H1 (cell line): ENCODE measurements at regions not wholly inside any gene's neighbourhood (a gene's known extent, or its start where the extent isn't known, plus 50 kb on each side); places are given as distances from the start of the nearest gene placed in this dataset.
"Not testable (repeated sequence)": the region's sequence is repeated elsewhere in the genome, so short reads cannot be mapped to it uniquely, and the experiment has no call there.

Source experiments
- CTCF ChIA-PET: fragments of 300-600 bp; sonication (Branson Sonifier 250); formaldehyde crosslinking; loops from one replicate; lab custom pipeline; 2021; ENCODE audit not compliant: partially characterized antibody; lab: Charles Lee
- POLR2A ChIA-PET: fragments of 300-600 bp; sonication (Branson Sonifier 250); formaldehyde crosslinking; loops from one replicate; lab custom pipeline; 2021; ENCODE audit warnings: inconsistent platforms; ENCODE audit not compliant: partially characterized antibody; lab: Charles Lee
- DNase-seq, 2 experiments: peaks; one replicate each; pipeline versions ENCODE4 v3.0.0 to v3.0.0-alpha.2; 2010 to 2022; ENCODE audit warnings: low spot score in 2 of 2, low read depth in 1 of 2, mixed read lengths in 1 of 2
- FAIRE-seq: peaks from 2 replicates; lab custom pipeline; 2011; peaks lifted over from hg19 to GRCh38; lab: Jason Lieb, UNC
- H2AFZ ChIP-seq: 2 replicates; pipeline ENCODE4 v1.8.1; 2012; ENCODE audit warnings: low read length, inconsistent platforms
- H2AK5ac ChIP-seq: 2 replicates; pipeline ENCODE4 v1.6.1; 2013; ENCODE audit warnings: low read depth, low read length
- H2BK120ac ChIP-seq: replicated peaks from 2 replicates; pipeline ENCODE3; 2013; ENCODE audit warnings: low read depth, low read length, inconsistent platforms
- H2BK12ac ChIP-seq: 2 replicates; pipeline ENCODE4 v1.6.1; 2013; ENCODE audit warnings: low read depth, low read length
- H2BK15ac ChIP-seq: 2 replicates; pipeline ENCODE4 v1.6.1; 2013; ENCODE audit warnings: low read length
- H2BK20ac ChIP-seq: 2 replicates; pipeline ENCODE4 v1.6.1; 2013; ENCODE audit warnings: low read length
- H2BK5ac ChIP-seq: 2 replicates; pipeline ENCODE4 v1.6.1; 2013; ENCODE audit warnings: low read depth, low read length
- H3K14ac ChIP-seq: 2 replicates; pipeline ENCODE4 v1.6.1; 2013; ENCODE audit warnings: inconsistent platforms; ENCODE audit not compliant: insufficient read length
- H3K18ac ChIP-seq: 2 replicates; pipeline ENCODE4 v1.6.1; 2013; ENCODE audit warnings: low read length; ENCODE audit errors: extremely low read depth
- H3K23ac ChIP-seq: 2 replicates; pipeline ENCODE4 v1.6.1; 2013; ENCODE audit warnings: inconsistent platforms; ENCODE audit not compliant: insufficient read length
- H3K23me2 ChIP-seq: 2 replicates; pipeline ENCODE4 v1.6.1; 2013; ENCODE audit warnings: low read depth, low read length
- H3K27ac ChIP-seq: 2 replicates; pipeline ENCODE4 v1.6.1; 2011; ENCODE audit warnings: low read depth, low read length, inconsistent platforms
- H3K27me3 ChIP-seq, 4 experiments: replicated peaks in 1 of 4; 1 replicate in 1 of 4; 2 replicates in 3 of 4; pipeline versions ENCODE4 v1.6.1 to v1.8.1; 2011 to 2013; ENCODE audit warnings: low read length in 3 of 4, mild to moderate bottlenecking in 3 of 4, inconsistent platforms in 2 of 4, mixed read lengths in 2 of 4, moderate library complexity in 1 of 4; ENCODE audit not compliant: control insufficient read depth in 3 of 4, insufficient read depth in 3 of 4; ENCODE audit errors: extremely low read depth in 1 of 4
- H3K36me3 ChIP-seq, 4 experiments: 2 replicates each; pipeline versions ENCODE4 v1.6.1 to v1.8.1; 2011 to 2013; ENCODE audit warnings: mild to moderate bottlenecking in 4 of 4, low read length in 3 of 4, moderate library complexity in 2 of 4, control low read depth in 1 of 4, inconsistent platforms in 1 of 4; ENCODE audit not compliant: insufficient read depth in 4 of 4, control insufficient read depth in 2 of 4
- H3K4ac ChIP-seq: replicated peaks from 2 replicates; pipeline ENCODE3; 2013; ENCODE audit warnings: low read length, low read depth, mixed read lengths, inconsistent platforms; ENCODE audit not compliant: insufficient read length
- H3K4me1 ChIP-seq, 4 experiments: replicated peaks in 1 of 4; 1 replicate in 1 of 4; 2 replicates in 3 of 4; pipeline versions ENCODE4 v1.6.1 to v1.8.1; 2011 to 2013; ENCODE audit warnings: low read length in 3 of 4, inconsistent platforms in 2 of 4, mixed read lengths in 1 of 4; ENCODE audit not compliant: insufficient read depth in 4 of 4, control insufficient read depth in 3 of 4
- H3K4me2 ChIP-seq, 2 experiments: 2 replicates each; pipeline versions ENCODE4 v1.6.1 to v1.8.1; 2011 to 2013; ENCODE audit warnings: low read depth in 2 of 2, low read length in 2 of 2, control low read depth in 1 of 2, inconsistent platforms in 1 of 2, mild to moderate bottlenecking in 1 of 2; ENCODE audit not compliant: insufficient read depth in 1 of 2
- H3K4me3 ChIP-seq, 4 experiments: fragments of 200-600, 300-600 bp in 1 of 4; sonication (generic), shearing (Covaris generic), sonication (Bioruptor Twin) in 1 of 4; 2 replicates each; pipeline versions ENCODE4 v1.5.1 to v1.8.1; 2011 to 2016; ENCODE audit warnings: low read length in 4 of 4, low read depth in 3 of 4, control low read depth in 2 of 4, inconsistent platforms in 2 of 4, mild to moderate bottlenecking in 2 of 4, mixed read lengths in 1 of 4, moderate library complexity in 1 of 4; ENCODE audit not compliant: insufficient read depth in 2 of 4; ENCODE audit errors: extremely low read depth in 1 of 4
- H3K56ac ChIP-seq: replicated peaks from 2 replicates; pipeline ENCODE3; 2013; ENCODE audit warnings: low read depth, mild to moderate bottlenecking, mixed read lengths, low read length, inconsistent platforms; ENCODE audit not compliant: insufficient read length
- H3K79me1 ChIP-seq: 2 replicates; pipeline ENCODE4 v1.6.1; 2013; ENCODE audit warnings: low read depth, low read length, control low read depth
- H3K79me2 ChIP-seq, 2 experiments: 2 replicates each; pipeline versions ENCODE4 v1.6.1 to v1.8.1; 2012 to 2013; ENCODE audit warnings: low read length in 2 of 2, mild to moderate bottlenecking in 2 of 2, inconsistent platforms in 1 of 2; ENCODE audit not compliant: insufficient read depth in 2 of 2, control insufficient read depth in 1 of 2
- H3K9ac ChIP-seq, 4 experiments: replicated peaks in 1 of 4; 1 replicate in 1 of 4; 2 replicates in 3 of 4; pipeline versions ENCODE4 v1.6.1 to v1.8.1; 2011 to 2013; ENCODE audit warnings: low read depth in 3 of 4, low read length in 3 of 4, control low read depth in 2 of 4, mild to moderate bottlenecking in 2 of 4, moderate library complexity in 2 of 4, inconsistent platforms in 1 of 4; ENCODE audit errors: extremely low read depth in 1 of 4
- H3K9me3 ChIP-seq, 2 experiments: 2 replicates each; pipeline versions ENCODE4 v1.6.1 to v1.8.1; 2012 to 2013; ENCODE audit warnings: mild to moderate bottlenecking in 2 of 2, moderate library complexity in 2 of 2, control low read depth in 1 of 2, inconsistent platforms in 1 of 2, low read depth in 1 of 2, low read length in 1 of 2, mixed read lengths in 1 of 2; ENCODE audit not compliant: insufficient read depth in 2 of 2
- H4K20me1 ChIP-seq, 2 experiments: replicated peaks in 1 of 2; 2 replicates each; pipeline versions ENCODE3 to v1.8.1; 2011 to 2013; ENCODE audit warnings: inconsistent platforms in 2 of 2, low read length in 2 of 2, mild to moderate bottlenecking in 1 of 2; ENCODE audit not compliant: insufficient read depth in 2 of 2, control insufficient read depth in 1 of 2
- H4K5ac ChIP-seq: 2 replicates; pipeline ENCODE4 v1.6.1; 2013; ENCODE audit warnings: low read length, low read depth, mixed read lengths, inconsistent platforms; ENCODE audit not compliant: insufficient read length
- H4K8ac ChIP-seq: 2 replicates; pipeline ENCODE4 v1.8.0; 2013; ENCODE audit warnings: mild to moderate bottlenecking, moderate library complexity, low read length, inconsistent platforms; ENCODE audit not compliant: insufficient read depth; ENCODE audit errors: extremely low read depth
- H4K91ac ChIP-seq: replicated peaks from 2 replicates; pipeline ENCODE3; 2013; ENCODE audit warnings: low read length, mixed read lengths, inconsistent platforms; ENCODE audit not compliant: insufficient read length
- WGBS, 2 experiments: shearing (Covaris generic) in 1 of 2; methylation state at CpG; one replicate each; pipeline versions ENCODE4 v1.1.6 to v1.1.7; 2013 to 2015; ENCODE audit warnings: low lambda C conversion rate in 2 of 2, mixed read lengths in 2 of 2, inconsistent platforms in 1 of 2, low coverage in 1 of 2, missing lambda C conversion rate in 1 of 2; ENCODE audit not compliant: insufficient replicate concordance in 2 of 2, insufficient coverage in 1 of 2, insufficient read length in 1 of 2; ENCODE audit errors: extremely low coverage in 1 of 2, missing lambda C conversion rate in 1 of 2; 5-methylcytosine and 5-hydroxymethylcytosine counted together

GRCh38 chr6:111949984-111950383 is 76.7 kb upstream of the FYN start:
- H4K91ac ChIP-seq, H3K4me1 ChIP-seq, H3K36me3 ChIP-seq, H2BK15ac ChIP-seq, H2BK12ac ChIP-seq, H4K8ac ChIP-seq, H3K27ac ChIP-seq, H3K4ac ChIP-seq, H2BK20ac ChIP-seq, H2BK5ac ChIP-seq, H3K23me2 ChIP-seq, H4K5ac ChIP-seq, FAIRE-seq, H3K56ac ChIP-seq, H3K18ac ChIP-seq, H2AK5ac ChIP-seq, H3K14ac ChIP-seq, H2BK120ac ChIP-seq, H3K23ac ChIP-seq, H3K79me2 ChIP-seq, H3K9me3 ChIP-seq, H3K27me3 ChIP-seq, H3K79me1 ChIP-seq, H3K4me3 ChIP-seq, H3K9ac ChIP-seq, DNase-seq, H4K20me1 ChIP-seq: not testable (repeated sequence)
- Histone ChIP-seq H2AFZ (peak overlapping the region; percentile 69; the same call in 1 of the 2 replicates), H3K4me2 (0 out of 4 replicates have a peak overlapping the region, but pooled peaks of 1 of the 2 experiments have one; percentile 34)
- 91% methylated on average over 2 of the region's 3 CpGs; no CpG with 5 or more reads in 1 of the 2 experiments for WGBS, 2 experiments
- ChIA-PET POLR2A (interaction anchor here (1.1 to 1.7 kb wide), 2 partner anchors 12 to 61 kb away, joined by 3 to 4 read pairs; no protein-coding TSS in a partner anchor), CTCF (interaction anchor here (1.1 kb wide), 1 partner anchor 23 kb away, joined by 3 read pairs; no protein-coding TSS in a partner anchor)
